PC-3 (cell line): ENCODE measurements at regions not wholly inside any gene's neighbourhood (a gene's known extent, or its start where the extent isn't known, plus 50 kb on each side); places are given as distances from the start of the nearest gene placed in this dataset.

Source experiments
- EZH2 ChIP-seq: fragments of 300-600 bp; sonication (generic); IDR thresholded peaks from one replicate; pipeline ENCODE4 v1.6.1; 2017; ENCODE audit warnings: antibody characterized with exemption, mild to moderate bottlenecking, low read length; ENCODE audit not compliant: unreplicated experiment
- EZH2phosphoT487 ChIP-seq: fragments of 300-600 bp; sonication (generic); IDR thresholded peaks from 2 replicates; pipeline ENCODE4 v1.6.1; 2018; ENCODE audit warnings: mild to moderate bottlenecking, antibody characterized with exemption, low read length, borderline replicate concordance
- TF ChIP-seq, protein P1 (sequence below): fragments of 300-600 bp; sonication (generic); conservative IDR thresholded peaks from 2 replicates; pipeline ENCODE4 v1.5.1; 2017; ENCODE audit warnings: antibody characterized with exemption, low read depth, mild to moderate bottlenecking, low read length

DNA sequence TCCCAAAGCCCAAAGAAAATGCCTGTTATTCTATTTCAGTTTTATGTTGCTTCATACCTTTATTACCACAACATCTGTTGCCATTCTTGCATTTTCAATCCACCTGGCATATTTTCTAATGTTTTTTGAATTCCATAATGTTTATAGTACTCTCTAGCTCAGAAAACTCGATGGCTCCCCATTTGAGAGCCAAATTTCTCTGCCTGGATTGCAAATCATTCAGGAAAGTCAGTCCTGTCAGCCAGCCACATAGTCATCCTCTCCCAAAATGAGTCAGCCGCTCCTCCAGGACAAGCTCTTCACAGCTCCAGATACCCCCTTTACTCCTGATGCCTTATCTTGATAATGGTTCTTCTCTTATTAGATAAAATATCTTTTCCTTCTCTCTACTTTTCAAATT, 78.2 kb upstream of the ADCY2 start:
- TF ChIP-seq, protein P1, sequence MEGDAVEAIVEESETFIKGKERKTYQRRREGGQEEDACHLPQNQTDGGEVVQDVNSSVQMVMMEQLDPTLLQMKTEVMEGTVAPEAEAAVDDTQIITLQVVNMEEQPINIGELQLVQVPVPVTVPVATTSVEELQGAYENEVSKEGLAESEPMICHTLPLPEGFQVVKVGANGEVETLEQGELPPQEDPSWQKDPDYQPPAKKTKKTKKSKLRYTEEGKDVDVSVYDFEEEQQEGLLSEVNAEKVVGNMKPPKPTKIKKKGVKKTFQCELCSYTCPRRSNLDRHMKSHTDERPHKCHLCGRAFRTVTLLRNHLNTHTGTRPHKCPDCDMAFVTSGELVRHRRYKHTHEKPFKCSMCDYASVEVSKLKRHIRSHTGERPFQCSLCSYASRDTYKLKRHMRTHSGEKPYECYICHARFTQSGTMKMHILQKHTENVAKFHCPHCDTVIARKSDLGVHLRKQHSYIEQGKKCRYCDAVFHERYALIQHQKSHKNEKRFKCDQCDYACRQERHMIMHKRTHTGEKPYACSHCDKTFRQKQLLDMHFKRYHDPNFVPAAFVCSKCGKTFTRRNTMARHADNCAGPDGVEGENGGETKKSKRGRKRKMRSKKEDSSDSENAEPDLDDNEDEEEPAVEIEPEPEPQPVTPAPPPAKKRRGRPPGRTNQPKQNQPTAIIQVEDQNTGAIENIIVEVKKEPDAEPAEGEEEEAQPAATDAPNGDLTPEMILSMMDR, result no peak
- no peak for TF ChIP-seq EZH2phosphoT487
- TF ChIP-seq EZH2, result no peak
